HFFc6 (cell line): ENCODE measurements at regions not wholly inside any gene's neighbourhood (a gene's known extent, or its start where the extent isn't known, plus 50 kb on each side); places are given as distances from the start of the nearest gene placed in this dataset.

Experiments used
- DNase-seq: peaks from one replicate; pipeline ENCODE4 v3.0.0-alpha.2; 2018
- H3K27ac Mint-ChIP-seq: 2 replicates; pipeline ENCODE4 v1.8.0; 2020; ENCODE audit warnings: mild to moderate bottlenecking, mixed read lengths
- H3K27me3 Mint-ChIP-seq: 2 replicates; pipeline ENCODE4 v1.8.0; 2021; ENCODE audit warnings: mild to moderate bottlenecking, moderate library complexity, mixed read lengths; ENCODE audit not compliant: insufficient read depth
- H3K36me3 Mint-ChIP-seq: 2 replicates; pipeline ENCODE4 v1.8.0; 2021; ENCODE audit warnings: low read depth, mixed read lengths
- H3K4me1 Mint-ChIP-seq: 2 replicates; pipeline ENCODE4 v1.8.0; 2020; ENCODE audit warnings: low read depth, mixed read lengths
- H3K4me3 Mint-ChIP-seq: 2 replicates; pipeline ENCODE4 v1.8.0; 2020; ENCODE audit warnings: mild to moderate bottlenecking, moderate library complexity, mixed read lengths
- H3K9me3 Mint-ChIP-seq: 2 replicates; pipeline ENCODE4 v1.8.0; 2020; ENCODE audit warnings: mild to moderate bottlenecking, mixed read lengths
- TF ChIP-seq, protein P1 (sequence below): fragments of 200-600 bp; sonication (generic); IDR thresholded peaks from 2 replicates; pipeline ENCODE4 v1.5.0; 2021; ENCODE audit warnings: antibody characterized with exemption, mild to moderate bottlenecking

GRCh38 chr12:75822416-75822815 is 209.2 kb downstream of the PHLDA1 start:
- TF ChIP-seq, protein P1, sequence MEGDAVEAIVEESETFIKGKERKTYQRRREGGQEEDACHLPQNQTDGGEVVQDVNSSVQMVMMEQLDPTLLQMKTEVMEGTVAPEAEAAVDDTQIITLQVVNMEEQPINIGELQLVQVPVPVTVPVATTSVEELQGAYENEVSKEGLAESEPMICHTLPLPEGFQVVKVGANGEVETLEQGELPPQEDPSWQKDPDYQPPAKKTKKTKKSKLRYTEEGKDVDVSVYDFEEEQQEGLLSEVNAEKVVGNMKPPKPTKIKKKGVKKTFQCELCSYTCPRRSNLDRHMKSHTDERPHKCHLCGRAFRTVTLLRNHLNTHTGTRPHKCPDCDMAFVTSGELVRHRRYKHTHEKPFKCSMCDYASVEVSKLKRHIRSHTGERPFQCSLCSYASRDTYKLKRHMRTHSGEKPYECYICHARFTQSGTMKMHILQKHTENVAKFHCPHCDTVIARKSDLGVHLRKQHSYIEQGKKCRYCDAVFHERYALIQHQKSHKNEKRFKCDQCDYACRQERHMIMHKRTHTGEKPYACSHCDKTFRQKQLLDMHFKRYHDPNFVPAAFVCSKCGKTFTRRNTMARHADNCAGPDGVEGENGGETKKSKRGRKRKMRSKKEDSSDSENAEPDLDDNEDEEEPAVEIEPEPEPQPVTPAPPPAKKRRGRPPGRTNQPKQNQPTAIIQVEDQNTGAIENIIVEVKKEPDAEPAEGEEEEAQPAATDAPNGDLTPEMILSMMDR = no peak
- Mint-ChIP-seq H3K27me3 (peaks cover 3% of the 10 kb centered on the region; the same call in 1 of the 2 replicates), H3K9me3 (no peaks in the 10 kb centered on the region), H3K4me1 (peaks cover 34% of the 10 kb centered on the region), H3K27ac (no peak overlapping the region), H3K4me3 (no peak overlapping the region), H3K36me3 (0 out of 2 replicates have a peak, but pooled peaks cover 10% of the 10 kb centered on the region)
- DNase-seq = no peak

GRCh38 chr12:75820848-75821578 is 210.6 kb downstream of the PHLDA1 start:
- Mint-ChIP-seq H3K27me3 (peaks cover 3% of the 10 kb centered on the region; the same call in 1 of the 2 replicates), H3K9me3 (no peaks in the 10 kb centered on the region), H3K4me3 (no peak overlapping the region), H3K27ac (no peak overlapping the region), H3K36me3 (0 out of 2 replicates have a peak, but pooled peaks cover 10% of the 10 kb centered on the region), H3K4me1 (peaks cover 48% of the 10 kb centered on the region)
- no peak for DNase-seq
- TF ChIP-seq, protein P1 = no peak

- DNase-seq = no peak
- H3K27ac Mint-ChIP-seq = no peak overlapping the region
- no peak overlapping the region for H3K4me3 Mint-ChIP-seq
- peaks cover 57% of the 10 kb centered on the region for H3K4me1 Mint-ChIP-seq
- 0 out of 2 replicates have a peak, but pooled peaks cover 10% of the 10 kb centered on the region for H3K36me3 Mint-ChIP-seq
- no peaks in the 10 kb centered on the region for H3K9me3 Mint-ChIP-seq
- TF ChIP-seq, protein P1 = no peak
- peaks cover 3% of the 10 kb centered on the region; the same call in 1 of the 2 replicates for H3K27me3 Mint-ChIP-seq
These were observed 211.5 kb downstream of the PHLDA1 start for GRCh38 chr12:75820071-75820470.

- Mint-ChIP-seq H3K27me3 (peaks cover 3% of the 10 kb centered on the region; the same call in 1 of the 2 replicates), H3K27ac (peak overlapping the region; percentile 17; the same call in 1 of the 2 replicates), H3K4me1 (peaks cover 63% of the 10 kb centered on the region), H3K36me3 (0 out of 2 replicates have a peak, but pooled peaks cover 10% of the 10 kb centered on the region), H3K9me3 (no peaks in the 10 kb centered on the region), H3K4me3 (no peak overlapping the region)
- TF ChIP-seq, protein P1 = no peak
- no peak for DNase-seq
These were observed 212.1 kb downstream of the PHLDA1 start for GRCh38 chr12:75819512-75819911.

DNA sequence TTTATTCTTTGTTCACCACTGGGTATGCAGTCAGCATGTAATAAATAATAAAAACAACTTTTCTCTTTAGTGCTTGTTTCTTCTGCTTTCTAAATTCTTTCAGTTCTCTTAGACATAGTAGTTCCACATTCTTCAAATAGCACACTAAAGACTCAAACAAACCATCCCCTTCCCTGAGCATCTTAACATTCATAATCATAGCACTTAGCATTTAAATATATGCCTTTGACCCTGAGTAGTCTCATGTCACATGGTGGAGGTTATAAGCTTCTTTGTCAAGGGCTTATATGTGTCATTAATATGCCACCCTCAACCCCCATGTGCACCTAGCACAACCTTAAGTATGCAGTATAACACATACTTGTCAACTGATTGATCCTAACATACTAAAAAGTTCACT is 212.7 kb downstream of the PHLDA1 start:
- H3K4me1 Mint-ChIP-seq = peaks cover 68% of the 10 kb centered on the region
- no peaks in the 10 kb centered on the region for H3K9me3 Mint-ChIP-seq
- TF ChIP-seq, protein P1 = no peak
- 0 out of 2 replicates have a peak, but pooled peaks cover 10% of the 10 kb centered on the region for H3K36me3 Mint-ChIP-seq
- H3K4me3 Mint-ChIP-seq = no peak overlapping the region; the same call in 1 of the 2 replicates
- peaks cover 3% of the 10 kb centered on the region; the same call in 1 of the 2 replicates for H3K27me3 Mint-ChIP-seq
- peak; percentile 48 for DNase-seq
- peak overlapping the region; percentile 49 for H3K27ac Mint-ChIP-seq
